ENCODE measurements at regions not wholly inside any gene's neighbourhood (a gene's known extent, or its start where the extent isn't known, plus 50 kb on each side); places are given as distances from the start of the nearest gene placed in this dataset.
A peak's percentile ranks its signal among the peaks of the same experiment; 100 is the strongest.

- TF ChIP-seq PHB2 (IDR thresholded peaks at IDR 0.05; ENCODE audit: low read depth) (0 out of 2 replicates have a peak, but pooled peaks have one; percentile 9), MEIS2 (IDR thresholded peaks at IDR 0.05; ENCODE audit: partially characterized antibody) (no peak), RHOXF2B (CRISPR knock-in tag; conservative IDR thresholded peaks at IDR 0.05) (no peak), MAFK (IDR thresholded peaks at IDR 0.05; ENCODE audit: low read length) (no peak), LARP7 (IDR thresholded peaks at IDR 0.05) (0 out of 2 replicates have a peak, but pooled peaks have one; percentile 79), FOXM1 (IDR thresholded peaks at IDR 0.05; ENCODE audit: low read depth) (no peak), FOXM1 (CRISPR knock-in tag; IDR thresholded peaks at IDR 0.05; ENCODE audit: low read depth) (0 out of 2 replicates have a peak, but pooled peaks have one; percentile 58), NELFE (IDR thresholded peaks at IDR 0.05; ENCODE audit: insufficient read depth, insufficient read length) (no peak), ARHGAP35 (IDR thresholded peaks at IDR 0.05; ENCODE audit: partially characterized antibody) (no peak), THRA (IDR thresholded peaks at IDR 0.05) (no peak), ZNF316 (IDR thresholded peaks at IDR 0.05) (no peak), ZNF561 (CRISPR knock-in tag; conservative IDR thresholded peaks at IDR 0.05) (no peak), ZBED1 (IDR thresholded peaks at IDR 0.05) (no peak), FOXA3 (CRISPR knock-in tag; conservative IDR thresholded peaks at IDR 0.05 in 1 of 2, IDR thresholded peaks at IDR 0.05 in 1 of 2) (no peak), NR3C1 (CRISPR knock-in tag; IDR thresholded peaks at IDR 0.05) (no peak), ZNF431 (CRISPR knock-in tag; IDR thresholded peaks at IDR 0.05) (no peak), ZNF778 (CRISPR knock-in tag; IDR thresholded peaks at IDR 0.05) (no peak), ZC3H4 (CRISPR knock-in tag; IDR thresholded peaks at IDR 0.05; ENCODE audit: borderline replicate concordance) (no peak), SIN3B (IDR thresholded peaks at IDR 0.05; ENCODE audit: low read depth) (no peak), THRB (CRISPR knock-in tag; conservative IDR thresholded peaks at IDR 0.05) (0 out of 2 replicates have a peak, but pooled peaks have one; percentile 23), HDAC1 (IDR thresholded peaks at IDR 0.05) (no peak), SIRT6 (IDR thresholded peaks at IDR 0.05; ENCODE audit: low read depth, low read length) (no peak), ATF2 (CRISPR knock-in tag; IDR thresholded peaks at IDR 0.05) (no peak), SLC30A9 (CRISPR knock-in tag; IDR thresholded peaks at IDR 0.05) (no peak), HBP1 (CRISPR knock-in tag; IDR thresholded peaks at IDR 0.05) (0 out of 2 replicates have a peak, but pooled peaks have one; percentile 9)
These were observed 84.8 kb upstream of the ID2 start (continued) for GRCh38 chr2:8597094-8597493.

Measured in K562 (cell line).